MM.1S (cell line): ENCODE measurements at regions not wholly inside any gene's neighbourhood (a gene's known extent, or its start where the extent isn't known, plus 50 kb on each side); places are given as distances from the start of the nearest gene placed in this dataset.

Experiments
- DNase-seq: peaks from one replicate; pipeline ENCODE4 v3.0.0-alpha.2; 2015
- H2AFZ ChIP-seq: fragments of 300-600 bp; sonication (generic); 2 replicates; pipeline ENCODE4 v1.6.0; 2016; ENCODE audit warnings: antibody characterized with exemption, low read length
- H3F3A ChIP-seq: fragments of 300-600 bp; sonication (generic); 2 replicates; pipeline ENCODE4 v1.6.1; 2016; ENCODE audit warnings: mild to moderate bottlenecking, antibody characterized with exemption, low read length, moderate library complexity, mixed read lengths; ENCODE audit not compliant: insufficient read depth
- H3K27ac ChIP-seq: fragments of 300-600 bp; sonication (generic); 2 replicates; pipeline ENCODE4 v1.5.1; 2016; ENCODE audit warnings: mild to moderate bottlenecking, low read length
- H3K27me3 ChIP-seq: fragments of 300-600 bp; sonication (generic); replicated peaks from 2 replicates; pipeline ENCODE4 v1.6.0; 2016; ENCODE audit warnings: low read length; ENCODE audit not compliant: insufficient read depth
- H3K36me3 ChIP-seq: fragments of 300-600 bp; sonication (generic); replicated peaks from 2 replicates; pipeline ENCODE4 v1.6.1; 2016; ENCODE audit warnings: mild to moderate bottlenecking, low read length, mixed read lengths; ENCODE audit not compliant: insufficient read depth
- H3K4me1 ChIP-seq: fragments of 300-600 bp; sonication (generic); 2 replicates; pipeline ENCODE4 v1.6.1; 2016; ENCODE audit warnings: low read length, mixed read lengths
- H3K4me2 ChIP-seq: fragments of 300-600 bp; sonication (generic); 2 replicates; pipeline ENCODE4 v1.6.0; 2016; ENCODE audit warnings: low read depth, low read length
- H3K4me3 ChIP-seq: fragments of 300-600 bp; sonication (generic); 2 replicates; pipeline ENCODE4 v1.5.1; 2016; ENCODE audit warnings: low read length, mixed read lengths
- H3K79me2 ChIP-seq: fragments of 300-600 bp; sonication (generic); 2 replicates; pipeline ENCODE4 v1.6.1; 2016; ENCODE audit warnings: mixed run types, low read length, mixed read lengths
- H3K9ac ChIP-seq: fragments of 300-600 bp; sonication (generic); 2 replicates; pipeline ENCODE4 v1.6.1; 2016; ENCODE audit warnings: low read length, mixed read lengths
- H3K9me2 ChIP-seq: fragments of 300-600 bp; sonication (generic); replicated peaks from 2 replicates; pipeline ENCODE4 v1.6.1; 2016; ENCODE audit warnings: mild to moderate bottlenecking, low read length, mixed read lengths; ENCODE audit not compliant: insufficient read depth
- H3K9me3 ChIP-seq: fragments of 300-600 bp; sonication (generic); replicated peaks from 2 replicates; pipeline ENCODE4 v1.6.1; 2016; ENCODE audit warnings: mild to moderate bottlenecking, low read length, mixed read lengths; ENCODE audit not compliant: insufficient read depth
- H4K20me1 ChIP-seq: fragments of 300-600 bp; sonication (generic); 2 replicates; pipeline ENCODE4 v1.6.1; 2016; ENCODE audit warnings: mild to moderate bottlenecking, low read length, moderate library complexity, mixed read lengths; ENCODE audit not compliant: insufficient read depth
- CTCF ChIP-seq: fragments of 300-600 bp; sonication (generic); IDR thresholded peaks from 2 replicates; pipeline ENCODE4 v1.5.1; 2016; ENCODE audit warnings: antibody characterized with exemption, low read length, mixed read lengths
- EZH2 ChIP-seq: fragments of 300-600 bp; sonication (generic); optimal IDR thresholded peaks from 2 replicates; pipeline ENCODE3; 2017; ENCODE audit warnings: low read depth, mild to moderate bottlenecking, antibody characterized with exemption, low read length, mixed read lengths
- EZH2phosphoT487 ChIP-seq: fragments of 300-600 bp; sonication (generic); IDR thresholded peaks from 2 replicates; pipeline ENCODE4 v1.6.1; 2018; ENCODE audit warnings: antibody characterized with exemption, low read length

DNA sequence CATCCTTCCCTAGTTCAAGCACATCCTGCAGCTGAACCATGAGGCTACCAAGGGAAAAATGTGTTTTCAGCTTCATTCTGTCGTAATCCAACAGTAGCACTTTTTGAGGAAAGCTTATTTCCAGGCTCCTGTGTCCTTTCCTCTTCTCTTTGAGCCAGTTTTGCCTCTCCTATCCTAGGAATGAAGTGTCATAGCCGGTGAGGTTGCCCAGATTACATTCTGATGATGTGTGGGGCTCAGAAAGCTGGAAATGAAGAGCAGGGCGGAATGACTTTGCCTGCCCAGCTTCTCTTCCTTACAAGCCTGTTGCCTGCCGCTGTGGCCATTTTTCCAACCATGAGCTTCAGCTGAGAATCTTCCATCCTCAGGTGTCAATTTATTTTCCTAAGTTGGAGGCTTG, 381.8 kb downstream of the NUAK1 start:
- H3K27ac ChIP-seq, result no peak overlapping the region
- DNase-seq, result no peak
- no peaks in the 10 kb centered on the region for H3K27me3 ChIP-seq
- H3K36me3 ChIP-seq, result no peaks in the 10 kb centered on the region
- no peaks in the 10 kb centered on the region for H3K4me1 ChIP-seq
- H2AFZ ChIP-seq, result no peak overlapping the region
- H3K9me3 ChIP-seq, result no peaks in the 10 kb centered on the region
- H3K4me3 ChIP-seq, result no peak overlapping the region
- H3F3A ChIP-seq, result no peaks in the 10 kb centered on the region
- H3K9ac ChIP-seq, result no peak overlapping the region
- H3K4me2 ChIP-seq, result no peak overlapping the region
- no peaks in the 10 kb centered on the region for H3K9me2 ChIP-seq
- TF ChIP-seq EZH2 (no peak), EZH2phosphoT487 (no peak), CTCF (no peak)
- H3K79me2 ChIP-seq, result no peaks in the 10 kb centered on the region
- no peaks in the 10 kb centered on the region for H4K20me1 ChIP-seq

DNA sequence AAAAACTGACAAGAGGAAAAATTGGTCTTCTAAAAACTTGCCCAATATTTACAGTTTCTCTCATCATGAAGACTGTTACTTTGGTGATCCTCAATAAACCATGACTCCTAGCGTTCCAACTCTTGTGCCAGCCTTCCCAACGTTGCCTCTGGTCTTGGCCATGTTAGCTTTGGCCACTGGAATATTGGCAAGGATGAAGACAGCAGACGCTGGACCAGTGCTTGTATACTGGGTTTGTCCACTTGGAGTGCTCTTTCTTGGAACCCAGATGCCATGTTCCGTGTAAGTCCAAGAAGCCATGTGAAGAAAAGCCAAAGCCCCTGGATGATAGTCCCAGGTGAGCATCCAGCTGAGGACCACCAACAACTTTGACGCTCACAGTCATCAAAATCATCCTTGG, 379.6 kb downstream of the NUAK1 start:
- no peak overlapping the region for H3K4me3 ChIP-seq
- TF ChIP-seq CTCF (no peak), EZH2phosphoT487 (no peak), EZH2 (no peak)
- no peaks in the 10 kb centered on the region for H3K9me2 ChIP-seq

GRCh38 chr12:105761075-105761474, 377.7 kb downstream of the NUAK1 start:
- Histone ChIP-seq H3K9me3 (no peaks in the 10 kb centered on the region), H3K9me2 (no peaks in the 10 kb centered on the region), H3K27me3 (no peaks in the 10 kb centered on the region), H4K20me1 (no peaks in the 10 kb centered on the region), H3K79me2 (no peaks in the 10 kb centered on the region), H2AFZ (no peak overlapping the region), H3K4me2 (no peak overlapping the region), H3K36me3 (no peaks in the 10 kb centered on the region), H3K9ac (no peak overlapping the region), H3K27ac (no peak overlapping the region), H3F3A (no peaks in the 10 kb centered on the region), H3K4me1 (0 out of 2 replicates have a peak, but pooled peaks cover 9% of the 10 kb centered on the region), H3K4me3 (no peak overlapping the region)
- TF ChIP-seq CTCF, result no peak
- no peak for TF ChIP-seq EZH2
- DNase-seq, result no peak

More for the DNA sequence above, 379.6 kb downstream of the NUAK1 start:
- Histone ChIP-seq H3F3A (no peaks in the 10 kb centered on the region), H4K20me1 (no peaks in the 10 kb centered on the region), H3K4me2 (no peak overlapping the region), H3K79me2 (no peaks in the 10 kb centered on the region), H3K4me1 (no peaks in the 10 kb centered on the region), H3K9me3 (no peaks in the 10 kb centered on the region), H2AFZ (no peak overlapping the region), H3K9ac (no peak overlapping the region), H3K27ac (no peak overlapping the region), H3K36me3 (no peaks in the 10 kb centered on the region), H3K27me3 (no peaks in the 10 kb centered on the region)
- no peak for DNase-seq
